GM19043 (cell line): ENCODE measurements at regions not wholly inside any gene's neighbourhood (a gene's known extent, or its start where the extent isn't known, plus 50 kb on each side); places are given as distances from the start of the nearest gene placed in this dataset.
"Not testable (repeated sequence)": the region's sequence is repeated elsewhere in the genome, so short reads cannot be mapped to it uniquely, and the experiment has no call there.

Source experiments
- ATAC-seq: cut with Tn5 transposase; IDR thresholded peaks from one replicate; pipeline ENCODE4 v1.9.1; 2021; ENCODE audit warnings: low read depth; ENCODE audit not compliant: unreplicated experiment

- no peak for ATAC-seq
Measured at GRCh38 chr3:180408654-180409053, 193.3 kb upstream of the TTC14 start.

GRCh38 chr3:180409170-180409569, 192.8 kb upstream of the TTC14 start:
- no peak for ATAC-seq

- no peak for ATAC-seq
Measured at GRCh38 chr3:180409883-180410282, 192.1 kb upstream of the TTC14 start.

- ATAC-seq = no peak
Measured at GRCh38 chr3:180414157-180414556, 187.8 kb upstream of the TTC14 start.

- no peak for ATAC-seq
Measured at GRCh38 chr3:180416111-180416594, 185.8 kb upstream of the TTC14 start.

- ATAC-seq = no peak
Measured at GRCh38 chr3:180417241-180417640, 184.7 kb upstream of the TTC14 start.

- no peak for ATAC-seq
Measured at GRCh38 chr3:180420016-180420415, 181.9 kb upstream of the TTC14 start.

- no peak for ATAC-seq
Measured at GRCh38 chr3:180420804-180421203, 181.2 kb upstream of the TTC14 start.

GRCh38 chr3:180421221-180421620, 180.7 kb upstream of the TTC14 start:
- no peak for ATAC-seq

GRCh38 chr3:180421721-180422120, 180.2 kb upstream of the TTC14 start:
- no peak for ATAC-seq

- ATAC-seq = not testable (repeated sequence)
Measured at GRCh38 chr3:180424305-180424704, 177.7 kb upstream of the TTC14 start.

- ATAC-seq = no peak
Measured at GRCh38 chr3:180430896-180431295, 171.1 kb upstream of the TTC14 start.

- ATAC-seq = no peak
Measured at GRCh38 chr3:180433152-180433551, 168.8 kb upstream of the TTC14 start.

GRCh38 chr3:180447136-180447535, 154.8 kb upstream of the TTC14 start:
- ATAC-seq = no peak

GRCh38 chr3:180448407-180448806, 153.6 kb upstream of the TTC14 start:
- not testable (repeated sequence) for ATAC-seq

GRCh38 chr3:180457225-180457624, 144.7 kb upstream of the TTC14 start:
- ATAC-seq = no peak

GRCh38 chr3:180466401-180467011, 135.5 kb upstream of the TTC14 start:
- no peak for ATAC-seq

- no peak for ATAC-seq
Measured at GRCh38 chr3:180467177-180467576, 134.8 kb upstream of the TTC14 start.

GRCh38 chr3:180469149-180469548, 132.8 kb upstream of the TTC14 start:
- no peak for ATAC-seq

- no peak for ATAC-seq
Measured at GRCh38 chr3:180478695-180479094, 123.3 kb upstream of the TTC14 start.

- no peak for ATAC-seq
Measured at GRCh38 chr3:180492047-180492446, 109.9 kb upstream of the TTC14 start.

GRCh38 chr3:180496995-180497394, 105.0 kb upstream of the TTC14 start:
- no peak for ATAC-seq

GRCh38 chr3:180516368-180516767, 85.6 kb upstream of the TTC14 start:
- ATAC-seq = no peak
